ENCODE measurements at regions not wholly inside any gene's neighbourhood (a gene's known extent, or its start where the extent isn't known, plus 50 kb on each side); places are given as distances from the start of the nearest gene placed in this dataset.
"Not testable (repeated sequence)": the region's sequence is repeated elsewhere in the genome, so short reads cannot be mapped to it uniquely, and the experiment has no call there.

DNA sequence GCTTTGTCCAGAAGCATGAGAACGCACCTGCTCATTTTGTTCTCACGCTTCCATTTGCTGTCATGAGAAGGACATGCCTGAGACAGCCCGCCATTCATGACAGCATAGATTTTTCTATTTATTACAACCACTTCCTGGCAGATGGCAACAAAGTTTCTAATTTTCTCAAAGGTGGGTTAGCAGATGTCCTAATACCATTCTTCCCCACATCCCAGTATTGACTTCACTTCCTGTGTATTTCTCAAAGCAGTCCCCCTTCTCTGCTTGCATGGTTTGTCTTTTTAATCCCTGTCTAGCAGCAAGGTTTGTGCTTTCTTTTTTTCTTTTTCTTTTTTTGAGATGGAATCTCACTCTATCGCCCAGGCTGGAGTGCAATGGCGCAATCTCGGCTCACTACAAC is 94.3 kb downstream of the ISX start:
- Mint-ChIP-seq H3K27ac (no peak overlapping the region), H3K9me3 (peaks cover 11% of the 10 kb centered on the region), H3K4me1 (peaks cover 1% of the 10 kb centered on the region; the same call in 2 of the 3 replicates), H3K27me3 (ENCODE audit: insufficient read depth, low read depth, poor library complexity) (no peaks in the 10 kb centered on the region), H3K36me3 (ENCODE audit: low read depth) (peaks cover 5% of the 10 kb centered on the region; the same call in 2 of the 3 replicates), H3K4me3 (no peak overlapping the region)
- no peak overlapping the region for H3K4me3 ChIP-seq
- ATAC-seq (no peak), DNase-seq (ENCODE audit: low spot score) (no peak)
- no peak overlapping the region for H3K27ac ChIP-seq (ENCODE audit: low read depth)
- H3K4me1 ChIP-seq (ENCODE audit: insufficient read depth): no peaks in the 10 kb centered on the region
- no peaks in the 10 kb centered on the region for H3F3A ChIP-seq (replicated peaks; ENCODE audit: low read depth)
- H3K79me2 ChIP-seq (replicated peaks; ENCODE audit: insufficient read depth): no peaks in the 10 kb centered on the region
- H4K20me1 ChIP-seq (replicated peaks; ENCODE audit: insufficient read depth): no peaks in the 10 kb centered on the region
- H3K4me2 ChIP-seq: no peak overlapping the region
- H2AFZ ChIP-seq: no peak overlapping the region
- H3K9me2 ChIP-seq (ENCODE audit: insufficient read depth): no peaks in the 10 kb centered on the region
- no peaks in the 10 kb centered on the region for H3K27me3 ChIP-seq (ENCODE audit: insufficient read depth)
- H3K36me3 ChIP-seq (ENCODE audit: insufficient read depth): no peaks in the 10 kb centered on the region
- TF ChIP-seq EZH2 (IDR thresholded peaks at IDR 0.05; ENCODE audit: low read depth, unreplicated experiment): no peak
- TF ChIP-seq, protein P1, sequence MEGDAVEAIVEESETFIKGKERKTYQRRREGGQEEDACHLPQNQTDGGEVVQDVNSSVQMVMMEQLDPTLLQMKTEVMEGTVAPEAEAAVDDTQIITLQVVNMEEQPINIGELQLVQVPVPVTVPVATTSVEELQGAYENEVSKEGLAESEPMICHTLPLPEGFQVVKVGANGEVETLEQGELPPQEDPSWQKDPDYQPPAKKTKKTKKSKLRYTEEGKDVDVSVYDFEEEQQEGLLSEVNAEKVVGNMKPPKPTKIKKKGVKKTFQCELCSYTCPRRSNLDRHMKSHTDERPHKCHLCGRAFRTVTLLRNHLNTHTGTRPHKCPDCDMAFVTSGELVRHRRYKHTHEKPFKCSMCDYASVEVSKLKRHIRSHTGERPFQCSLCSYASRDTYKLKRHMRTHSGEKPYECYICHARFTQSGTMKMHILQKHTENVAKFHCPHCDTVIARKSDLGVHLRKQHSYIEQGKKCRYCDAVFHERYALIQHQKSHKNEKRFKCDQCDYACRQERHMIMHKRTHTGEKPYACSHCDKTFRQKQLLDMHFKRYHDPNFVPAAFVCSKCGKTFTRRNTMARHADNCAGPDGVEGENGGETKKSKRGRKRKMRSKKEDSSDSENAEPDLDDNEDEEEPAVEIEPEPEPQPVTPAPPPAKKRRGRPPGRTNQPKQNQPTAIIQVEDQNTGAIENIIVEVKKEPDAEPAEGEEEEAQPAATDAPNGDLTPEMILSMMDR (conservative IDR thresholded peaks at IDR 0.05; ENCODE audit: low read depth in 2 of 2): no peak
- TF ChIP-seq ZNF331 (CRISPR knock-in tag; IDR thresholded peaks at IDR 0.05; ENCODE audit: low read depth): no peak
- TF ChIP-seq, protein P2, sequence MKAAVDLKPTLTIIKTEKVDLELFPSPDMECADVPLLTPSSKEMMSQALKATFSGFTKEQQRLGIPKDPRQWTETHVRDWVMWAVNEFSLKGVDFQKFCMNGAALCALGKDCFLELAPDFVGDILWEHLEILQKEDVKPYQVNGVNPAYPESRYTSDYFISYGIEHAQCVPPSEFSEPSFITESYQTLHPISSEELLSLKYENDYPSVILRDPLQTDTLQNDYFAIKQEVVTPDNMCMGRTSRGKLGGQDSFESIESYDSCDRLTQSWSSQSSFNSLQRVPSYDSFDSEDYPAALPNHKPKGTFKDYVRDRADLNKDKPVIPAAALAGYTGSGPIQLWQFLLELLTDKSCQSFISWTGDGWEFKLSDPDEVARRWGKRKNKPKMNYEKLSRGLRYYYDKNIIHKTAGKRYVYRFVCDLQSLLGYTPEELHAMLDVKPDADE (IDR thresholded peaks at IDR 0.05): no peak
- TF ChIP-seq NANOG (IDR thresholded peaks at IDR 0.05; ENCODE audit: borderline replicate concordance): no peak
- no peak for TF ChIP-seq CREB1 (CRISPR knock-in tag; IDR thresholded peaks at IDR 0.05; ENCODE audit: low read depth)

DNA sequence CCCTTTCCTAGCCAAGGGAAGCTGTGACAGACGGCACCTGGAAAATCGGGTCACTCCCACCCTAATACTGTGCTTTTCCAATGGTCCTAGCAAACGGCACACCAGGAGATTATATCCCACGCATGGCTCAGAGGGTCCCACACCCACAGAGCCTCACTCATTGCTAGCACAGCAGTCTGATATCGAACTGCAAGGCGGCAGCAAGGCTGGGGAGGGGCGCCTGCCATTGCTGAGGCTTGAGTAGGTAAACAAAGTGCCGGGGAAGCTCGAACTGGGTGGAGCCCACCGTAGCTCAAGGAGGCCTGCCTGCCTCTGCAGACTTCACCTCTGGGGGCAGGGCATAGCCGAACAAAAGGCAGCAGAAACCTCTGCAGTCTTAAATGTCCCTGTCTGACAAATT is 91.4 kb upstream of the HMGXB4 start:
- H3K27ac ChIP-seq (ENCODE audit: low read depth); H3K4me3 Mint-ChIP-seq; H3K36me3 ChIP-seq (ENCODE audit: insufficient read depth); H3K4me2 ChIP-seq; H3K27me3 Mint-ChIP-seq (ENCODE audit: insufficient read depth, low read depth, poor library complexity); H3K27ac Mint-ChIP-seq; H3K4me1 ChIP-seq (ENCODE audit: insufficient read depth); H3K4me3 ChIP-seq; H3K4me1 Mint-ChIP-seq; H3K79me2 ChIP-seq (replicated peaks; ENCODE audit: insufficient read depth); H3F3A ChIP-seq (replicated peaks; ENCODE audit: low read depth); H3K9me2 ChIP-seq (ENCODE audit: insufficient read depth); DNase-seq (ENCODE audit: low spot score); H2AFZ ChIP-seq; ATAC-seq; H4K20me1 ChIP-seq (replicated peaks; ENCODE audit: insufficient read depth); H3K27me3 ChIP-seq (ENCODE audit: insufficient read depth): not testable (repeated sequence)
- H3K36me3 Mint-ChIP-seq (ENCODE audit: low read depth): peaks cover 10% of the 10 kb centered on the region; the same call in 2 of the 3 replicates
- peaks cover 30% of the 10 kb centered on the region for H3K9me3 Mint-ChIP-seq
